HG03060 (cell line): ENCODE measurements at regions not wholly inside any gene's neighbourhood (a gene's known extent, or its start where the extent isn't known, plus 50 kb on each side); places are given as distances from the start of the nearest gene placed in this dataset.
"Not testable (repeated sequence)": the region's sequence is repeated elsewhere in the genome, so short reads cannot be mapped to it uniquely, and the experiment has no call there.

Experiments used
- ATAC-seq: cut with Tn5 transposase; IDR thresholded peaks from one replicate; pipeline ENCODE4 v1.9.1; 2021; ENCODE audit warnings: low read depth, moderate number of reproducible peaks; ENCODE audit not compliant: unreplicated experiment

DNA sequence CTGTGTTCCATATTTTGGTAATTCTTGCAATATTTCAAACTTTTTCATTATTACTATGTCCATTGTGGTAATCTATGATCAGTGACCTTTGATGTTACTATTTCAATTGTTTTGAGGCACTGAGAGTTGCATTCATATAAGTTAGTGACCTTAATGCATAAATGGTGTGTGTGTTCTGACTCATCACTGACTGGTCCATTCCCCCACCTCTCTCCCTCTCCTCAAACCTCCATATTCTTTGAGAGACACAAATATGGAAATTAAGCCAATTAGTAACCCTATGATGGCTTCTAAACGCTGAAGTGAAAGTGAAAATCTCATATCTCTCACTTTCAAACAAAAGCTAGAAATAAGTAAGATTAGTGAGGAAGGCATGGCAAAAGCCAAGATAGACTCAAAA, 739.6 kb downstream of the CCSER2 start:
- no peak for ATAC-seq

DNA sequence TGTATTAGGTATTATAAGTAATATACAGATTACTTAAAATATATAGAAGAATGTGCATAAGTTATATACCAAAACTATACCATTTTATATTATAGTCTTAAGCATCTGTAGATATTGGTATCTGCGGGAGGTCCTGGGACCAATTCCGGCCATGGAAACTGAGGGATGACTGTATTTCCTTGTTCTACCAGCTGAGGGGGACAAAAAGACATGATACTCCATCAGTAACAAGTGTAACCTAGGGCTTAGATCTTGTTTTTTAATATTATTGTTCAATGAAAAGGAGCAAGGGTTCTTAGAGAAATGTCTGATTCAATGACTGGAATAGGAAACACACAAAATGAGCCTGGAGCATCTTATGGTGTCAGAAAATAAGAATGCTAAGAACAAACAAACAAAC, 752.5 kb downstream of the CCSER2 start:
- no peak for ATAC-seq

DNA sequence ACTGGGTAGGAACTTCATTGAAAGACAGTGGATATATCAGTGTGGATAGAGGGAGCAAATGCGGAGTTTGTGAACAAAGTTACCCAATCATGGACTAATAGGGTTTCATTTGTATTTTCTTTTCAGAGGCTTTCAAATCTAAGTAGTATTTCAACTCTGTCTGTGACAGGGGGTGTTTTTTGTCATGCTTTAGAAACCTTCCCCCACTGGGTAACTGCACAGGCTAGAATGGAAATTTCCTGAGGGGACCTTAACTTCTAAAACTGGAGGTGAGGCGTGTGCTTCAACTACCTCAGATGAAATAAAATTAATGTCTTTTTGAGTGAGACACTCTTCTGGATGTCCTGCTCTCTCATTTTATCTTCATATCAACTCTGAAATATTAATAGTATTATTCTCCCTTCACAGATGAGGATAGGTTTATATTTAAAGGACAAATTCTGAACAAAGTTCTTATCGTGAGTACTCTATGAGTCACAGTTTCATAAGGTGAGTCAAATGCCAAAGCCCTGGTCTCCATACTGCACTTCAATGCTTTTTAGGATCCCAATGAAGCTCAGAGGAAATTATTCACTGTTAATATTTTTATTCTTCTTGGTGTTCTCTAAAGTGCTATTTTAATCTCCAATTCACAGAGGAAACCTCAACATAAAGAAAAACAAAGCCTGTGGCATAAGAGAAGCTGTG, 770.6 kb downstream of the CCSER2 start:
- ATAC-seq, result no peak

DNA sequence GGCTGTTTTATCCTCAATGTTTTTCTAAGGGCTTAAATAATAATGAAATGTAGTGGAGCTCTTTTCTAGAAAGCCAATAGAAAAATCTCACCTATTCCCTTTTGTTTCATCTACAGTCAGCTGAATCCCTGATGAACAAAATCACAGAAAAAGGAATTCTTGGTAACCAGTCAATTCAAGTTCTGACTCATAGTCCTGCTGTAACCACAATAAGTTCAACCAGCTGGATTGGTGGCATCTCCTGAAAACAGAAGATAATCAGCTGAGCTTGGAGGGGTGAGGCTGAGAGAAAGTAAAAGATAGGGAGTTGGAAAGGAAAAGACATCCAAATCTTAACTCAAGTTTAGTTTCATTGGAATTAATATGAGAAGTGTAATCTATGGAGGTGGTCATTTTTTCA, 772.1 kb downstream of the CCSER2 start:
- no peak for ATAC-seq

DNA sequence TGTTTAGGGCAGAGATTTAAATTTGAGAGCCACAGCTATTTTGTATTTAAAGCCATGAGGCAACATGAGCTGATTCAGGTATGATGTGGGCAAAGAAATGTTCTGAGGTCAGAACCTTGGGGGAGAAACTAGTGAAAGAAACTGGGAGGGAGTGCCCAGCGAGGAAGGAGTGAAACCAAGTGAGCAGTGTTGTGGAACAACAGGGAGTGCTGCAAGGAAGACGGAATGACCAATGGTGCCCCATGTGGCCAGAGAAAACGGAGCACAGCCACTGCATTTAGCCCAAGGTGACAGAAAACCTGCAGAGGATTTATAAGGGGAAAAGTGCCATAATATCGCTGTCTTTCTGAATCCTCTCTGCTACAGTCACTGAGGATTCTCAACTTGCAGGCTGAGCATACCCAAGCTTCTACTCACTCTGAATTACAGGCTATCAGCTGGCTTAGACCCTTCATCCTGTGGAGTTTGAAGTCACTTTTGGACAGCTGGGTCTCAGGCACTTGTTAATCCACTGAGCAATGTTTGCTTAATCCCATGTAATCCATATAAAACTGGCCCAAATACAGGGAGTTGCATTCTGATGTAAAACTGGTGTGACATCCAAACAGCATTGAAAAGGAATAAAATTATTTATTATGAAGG, 777.3 kb downstream of the CCSER2 start:
- no peak for ATAC-seq

DNA sequence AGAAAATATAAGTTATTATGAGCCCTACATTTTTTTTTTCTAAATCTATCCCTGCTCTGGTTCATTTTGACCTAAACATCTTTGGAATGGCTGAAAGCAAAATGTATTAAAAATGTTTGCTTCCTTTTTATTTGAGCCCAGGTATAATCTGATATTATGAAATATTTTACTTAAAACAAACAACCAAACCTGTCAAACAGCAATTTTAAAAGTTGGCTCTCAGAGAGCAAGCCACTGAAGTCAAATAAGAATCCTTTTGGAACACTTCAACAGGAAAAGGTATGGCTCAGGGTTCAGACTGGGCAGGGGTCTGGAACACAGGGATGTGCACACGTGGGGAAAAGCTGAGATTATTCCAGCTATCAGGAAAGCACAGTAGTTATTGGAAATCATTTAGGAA, 782.9 kb downstream of the CCSER2 start:
- ATAC-seq, result no peak

DNA sequence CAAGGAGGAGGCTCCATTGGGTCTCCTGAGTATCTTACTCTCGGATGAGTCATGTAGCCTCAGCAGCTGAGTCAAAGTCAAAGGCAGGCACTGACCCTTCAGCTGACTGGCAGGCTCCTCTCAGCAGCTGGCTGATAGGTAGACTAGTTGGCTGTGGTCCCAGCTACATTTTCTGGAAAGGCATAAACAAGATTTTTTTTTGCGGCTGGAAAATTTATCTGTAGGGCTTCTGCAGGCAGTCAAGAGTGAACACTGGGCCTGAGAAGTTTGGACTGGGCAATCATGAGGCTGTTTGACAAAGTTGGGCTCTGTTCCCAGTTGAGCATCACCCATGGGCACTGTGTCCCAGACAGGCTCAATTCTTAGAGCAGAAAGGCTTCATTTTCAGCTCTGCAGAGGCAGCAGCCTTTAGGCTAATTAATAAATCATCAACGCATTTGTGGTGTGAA, 796.2 kb downstream of the CCSER2 start:
- ATAC-seq, result no peak

DNA sequence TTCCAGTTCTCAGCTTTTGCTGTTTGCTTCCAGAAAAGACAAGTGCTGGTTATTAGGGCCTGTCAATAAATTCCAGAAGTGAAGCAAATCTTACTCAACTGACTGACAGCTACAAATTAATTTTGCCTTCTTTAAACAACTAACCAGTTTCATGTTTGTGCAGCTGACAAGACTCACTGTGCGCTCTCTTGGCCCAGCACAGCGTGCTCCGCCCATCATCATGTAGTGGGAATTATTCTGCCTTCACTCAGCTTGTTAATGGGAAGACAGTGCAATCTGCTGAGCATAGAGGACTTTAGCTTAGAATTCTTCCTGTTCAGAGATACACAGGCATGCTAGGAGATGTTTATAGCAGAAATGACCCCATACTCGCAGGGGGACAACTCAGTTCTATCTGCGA, 808.9 kb downstream of the CCSER2 start:
- no peak for ATAC-seq

DNA sequence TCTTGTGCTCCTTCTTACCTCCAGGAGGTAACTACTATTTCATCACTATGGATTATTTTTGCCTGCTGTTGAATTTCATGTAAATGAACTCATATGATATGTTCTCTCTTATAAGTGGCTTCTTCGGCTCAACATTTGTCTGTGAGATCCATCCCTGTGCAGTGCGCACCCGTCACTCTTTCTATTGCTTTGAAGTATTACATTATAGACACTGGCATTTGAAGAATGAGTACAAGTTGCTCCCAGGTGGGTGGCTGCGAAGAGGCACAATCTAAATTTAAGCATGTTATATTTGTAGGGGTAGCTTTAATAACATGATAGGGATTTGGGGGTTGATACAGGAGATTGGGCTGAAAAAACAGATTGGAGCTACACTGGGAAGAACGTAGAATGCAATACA, 809.7 kb downstream of the CCSER2 start:
- no peak for ATAC-seq

DNA sequence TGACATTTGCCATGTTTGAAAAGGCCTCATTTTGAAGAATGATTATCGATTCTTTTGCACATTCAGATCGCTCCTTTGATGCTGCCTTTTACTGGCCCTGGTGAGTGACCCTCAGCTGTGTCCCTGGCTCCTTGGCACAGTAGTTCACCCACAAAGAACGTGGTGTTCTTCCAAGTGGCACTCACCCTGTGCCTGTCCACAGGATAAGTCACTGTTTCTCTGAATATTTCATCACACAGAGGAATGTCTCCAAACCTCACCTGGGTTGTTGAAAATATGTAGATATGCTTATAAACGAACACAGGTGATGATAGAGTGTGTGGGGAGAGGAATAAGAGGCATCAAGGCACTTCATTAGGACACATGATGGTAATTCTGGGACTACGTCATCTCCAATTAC, 810.7 kb downstream of the CCSER2 start:
- ATAC-seq, result no peak

DNA sequence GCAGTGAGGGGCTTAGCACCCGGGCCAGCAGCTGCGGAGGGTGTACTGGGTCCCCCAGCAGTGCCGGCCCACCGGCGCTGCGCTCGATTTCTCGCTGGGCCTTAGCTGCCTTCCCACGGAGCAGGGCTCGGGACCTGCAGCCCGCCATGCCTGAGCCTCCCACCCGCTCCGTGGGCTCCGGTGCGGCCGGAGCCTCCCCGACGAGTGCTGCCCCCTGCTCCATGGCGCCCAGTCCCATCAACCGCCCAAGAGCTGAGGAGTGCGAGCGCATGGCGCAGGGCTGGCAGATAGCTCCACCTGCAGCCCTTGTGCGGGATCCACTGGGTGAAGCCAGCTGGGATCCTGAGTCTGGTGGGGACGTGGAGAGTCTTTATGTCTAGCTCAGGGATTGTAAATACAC, 813.1 kb downstream of the CCSER2 start:
- ATAC-seq, result not testable (repeated sequence)

DNA sequence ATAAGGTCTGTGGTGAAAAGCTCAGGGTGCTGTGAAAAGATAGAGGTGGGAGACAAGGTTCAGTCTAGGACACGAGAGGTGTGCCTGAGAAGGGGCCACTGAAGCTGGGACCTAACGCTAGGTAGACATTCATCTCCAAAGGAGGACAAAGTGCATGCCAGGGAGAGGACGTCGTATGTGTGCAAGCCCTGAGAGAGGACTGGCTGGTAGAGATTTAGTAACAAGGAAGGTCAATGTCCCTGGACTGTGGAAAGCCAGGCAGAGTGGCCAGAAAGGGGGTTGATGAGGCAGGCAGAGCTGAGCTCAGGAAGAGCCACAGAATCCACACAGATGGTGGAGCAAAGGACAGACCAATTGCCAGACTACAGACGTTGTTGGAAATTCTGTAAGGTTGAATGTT, 817.6 kb downstream of the CCSER2 start:
- ATAC-seq, result no peak

DNA sequence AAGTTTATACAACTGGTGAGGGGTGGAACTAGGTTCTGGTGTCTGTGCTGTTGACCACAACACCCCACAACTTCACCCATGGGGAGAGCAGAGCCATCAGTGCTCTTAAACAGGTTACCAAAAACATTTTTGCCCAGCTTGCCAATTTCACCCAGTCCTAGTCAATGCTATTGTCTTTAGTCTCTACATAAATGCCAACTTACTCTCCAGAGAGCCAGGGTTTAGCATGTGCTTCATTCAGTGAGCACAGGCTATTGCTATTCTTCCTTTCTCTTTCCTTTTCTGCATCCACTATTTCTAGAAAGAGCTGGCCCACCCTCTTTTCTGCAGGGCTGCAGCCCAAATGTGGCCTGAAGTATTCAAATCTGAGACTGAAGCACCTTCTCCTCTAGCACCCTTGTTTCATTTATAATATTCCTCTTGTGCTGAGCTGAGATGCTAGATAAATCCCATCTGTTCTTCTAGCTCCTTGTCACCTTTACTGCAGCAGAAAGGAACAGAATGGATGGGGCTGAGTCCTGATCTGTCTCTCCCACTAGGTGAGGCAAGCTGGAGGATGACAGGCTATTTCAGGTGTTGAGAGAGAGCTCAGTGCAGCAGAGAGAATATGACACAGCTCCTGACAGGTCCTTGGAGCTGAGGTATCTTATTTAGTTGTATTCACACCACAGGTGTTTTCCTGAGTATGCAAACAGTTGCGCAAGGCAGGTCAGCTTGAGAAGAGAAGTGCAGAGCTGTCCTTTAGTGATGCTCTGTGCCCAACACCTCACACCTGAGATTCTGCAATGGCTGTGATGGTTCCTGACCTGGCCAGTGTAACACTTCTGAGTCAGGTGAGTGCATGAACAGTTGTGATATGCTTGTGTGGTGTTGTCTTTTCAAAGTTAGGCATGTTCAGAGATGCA, 819.2 kb downstream of the CCSER2 start:
- ATAC-seq, result no peak

DNA sequence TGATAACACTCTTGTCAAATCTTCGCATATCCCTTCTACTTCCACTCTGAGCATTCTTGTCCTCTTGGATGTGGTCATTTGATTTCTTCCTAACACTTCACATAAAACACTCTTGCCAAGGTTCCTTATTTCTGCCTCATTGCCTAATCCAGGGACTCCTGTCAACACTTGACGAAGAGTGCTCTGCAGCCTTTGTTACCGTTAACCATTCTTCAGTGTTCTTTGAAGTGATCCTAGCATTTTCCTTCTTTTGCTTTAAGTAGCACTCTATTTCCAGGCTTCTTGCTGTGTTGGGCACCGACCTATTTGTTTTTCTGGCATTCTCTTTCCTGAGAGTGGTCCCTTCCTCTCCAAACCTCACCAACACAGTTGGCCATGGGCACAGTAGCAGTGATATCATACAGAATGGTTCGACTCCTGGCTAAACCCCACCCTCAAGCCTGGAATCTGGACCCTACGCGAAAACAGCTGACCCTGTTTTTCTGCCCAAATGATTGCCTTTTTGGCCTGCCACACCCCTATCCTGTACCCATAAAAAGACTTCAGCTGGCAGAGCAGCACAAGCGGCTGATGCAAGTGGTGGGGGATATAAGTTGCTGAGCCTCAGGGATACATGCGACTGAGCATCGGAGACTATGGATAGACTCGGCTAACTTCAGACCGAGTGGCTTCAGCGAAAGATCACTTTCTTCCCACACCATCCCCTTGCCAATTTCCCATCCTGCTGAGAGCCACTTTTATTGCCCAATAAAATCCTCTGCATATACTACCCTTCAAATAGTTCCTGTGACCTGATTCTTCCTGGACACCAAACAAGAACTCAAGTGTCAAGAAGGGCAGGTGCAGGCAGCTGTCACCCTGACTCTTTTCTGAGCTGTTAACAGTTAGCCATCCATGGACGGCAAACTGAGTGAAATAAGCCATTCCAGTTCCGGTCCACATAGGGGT, 820.6 kb downstream of the CCSER2 start:
- ATAC-seq, result no peak

DNA sequence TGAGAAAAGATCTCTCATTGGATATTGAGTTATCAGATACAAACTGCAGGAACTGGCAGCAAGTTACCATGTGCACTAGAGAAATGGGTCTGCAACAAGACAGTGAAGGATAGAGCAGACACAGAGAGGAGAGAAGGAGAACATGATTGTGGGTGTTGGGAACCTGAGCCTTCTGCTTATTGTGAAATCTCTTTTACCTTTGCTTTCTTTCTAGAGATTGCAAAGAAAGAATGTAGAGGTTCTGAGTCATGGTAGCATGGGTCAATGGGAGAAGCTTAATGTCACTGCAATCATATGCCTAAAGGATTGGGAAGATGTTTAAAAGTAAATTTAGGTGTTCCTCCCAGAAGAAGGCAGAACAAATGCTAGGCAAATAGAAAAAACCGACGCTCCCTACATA, 821.4 kb downstream of the CCSER2 start:
- ATAC-seq, result no peak

DNA sequence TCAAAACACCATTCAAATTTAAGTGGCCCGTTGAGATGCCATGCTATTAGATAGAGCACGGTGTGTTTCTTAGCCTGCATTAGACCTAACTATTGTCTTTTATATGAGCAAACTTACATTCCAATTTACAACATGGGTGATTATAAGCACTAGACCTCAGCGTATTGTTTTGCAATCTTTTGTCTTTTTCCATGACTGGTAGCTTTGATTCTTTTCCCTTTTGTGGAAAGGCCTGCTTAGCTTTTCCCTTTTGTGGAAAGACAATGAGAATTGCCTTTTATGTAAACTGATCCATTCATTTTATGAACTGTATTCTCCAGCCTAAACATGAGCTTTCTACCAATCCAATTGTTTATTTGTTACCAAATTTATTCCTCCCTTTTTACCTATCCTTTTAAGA, 823.1 kb downstream of the CCSER2 start:
- ATAC-seq, result no peak

DNA sequence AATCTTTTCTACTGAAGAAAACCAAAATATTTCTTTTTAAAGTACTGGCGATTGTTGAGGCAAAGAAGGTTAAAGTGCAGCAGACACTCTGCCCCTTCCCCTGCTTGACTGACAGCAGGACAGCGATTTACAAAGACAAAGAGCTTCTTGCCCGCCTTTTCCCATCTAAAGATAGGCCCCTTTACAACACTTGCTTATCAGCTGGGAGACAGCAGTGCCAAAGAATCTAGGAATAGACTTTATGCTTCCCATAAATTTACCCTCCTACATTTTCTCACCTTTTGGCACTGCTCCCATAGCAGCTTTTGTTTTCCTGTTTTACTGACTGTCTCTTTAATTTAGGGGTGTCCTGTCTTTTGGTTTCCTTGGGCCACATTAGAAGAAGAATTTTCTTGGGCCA, 824.1 kb downstream of the CCSER2 start:
- no peak for ATAC-seq

DNA sequence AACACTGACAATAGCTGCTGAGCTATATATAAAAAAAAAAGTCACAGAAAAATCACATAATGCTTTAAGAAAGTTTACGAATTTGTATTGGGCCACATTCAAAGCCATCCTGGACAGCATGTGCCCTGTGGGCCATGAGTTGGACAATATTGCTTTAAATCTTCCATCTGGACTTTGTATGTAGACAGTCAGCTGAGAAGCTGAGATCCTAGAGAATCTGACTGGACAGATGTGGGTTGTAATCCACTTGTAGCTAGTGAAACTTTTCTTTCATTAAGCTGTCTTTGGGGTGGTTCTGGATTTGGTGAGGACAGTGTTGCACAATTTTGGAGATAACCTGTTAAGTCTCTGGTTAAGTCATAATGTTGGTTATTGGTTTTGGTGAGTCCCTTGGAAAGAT, 824.5 kb downstream of the CCSER2 start:
- no peak for ATAC-seq

DNA sequence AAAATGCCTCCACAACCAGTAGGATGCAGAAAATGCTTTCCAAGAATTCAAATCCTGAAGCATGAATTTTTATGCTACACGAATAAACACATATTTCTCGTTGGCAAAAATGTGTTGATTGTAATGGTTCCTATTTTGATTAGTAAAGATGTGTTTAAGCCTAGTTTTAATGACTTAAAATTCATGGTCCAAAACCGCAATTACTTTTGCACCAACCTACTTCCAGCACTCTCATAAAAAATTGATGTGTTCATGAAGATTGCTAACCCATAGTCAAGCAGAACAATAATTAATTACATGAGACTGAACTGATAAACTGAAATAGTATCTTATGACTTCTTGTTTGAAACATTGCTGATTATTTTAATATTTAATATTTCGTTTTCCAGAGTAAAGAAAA, 828.8 kb downstream of the CCSER2 start:
- ATAC-seq, result no peak

DNA sequence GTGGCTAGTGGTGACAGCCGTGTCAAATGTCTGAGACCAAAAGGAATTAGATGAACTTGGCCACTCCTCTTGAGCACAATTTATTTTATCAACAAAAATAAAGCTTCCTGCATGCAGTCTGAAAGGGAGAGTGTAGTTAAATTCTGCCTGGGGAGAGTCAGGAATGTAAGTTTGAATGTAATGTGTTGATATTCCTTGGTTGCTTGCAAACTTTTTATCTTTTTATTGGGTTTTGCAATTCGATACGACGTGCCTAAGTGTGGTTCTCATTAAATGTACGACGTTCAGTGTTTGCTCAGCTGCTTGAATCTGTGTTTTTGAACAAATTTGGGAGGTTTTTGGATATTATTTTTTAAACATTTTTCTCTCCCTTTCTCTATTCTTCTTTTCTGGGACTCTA, 839.9 kb downstream of the CCSER2 start:
- ATAC-seq, result no peak
